Liver (tissue), 8 donors: ENCODE measurements at regions not wholly inside any gene's neighbourhood (a gene's known extent, or its start where the extent isn't known, plus 50 kb on each side); places are given as distances from the start of the nearest gene placed in this dataset.

Experiments
- DNase-seq: peaks from one replicate; pipeline ENCODE4 v3.0.0-alpha.2; 2017; ENCODE audit warnings: low spot score
- H3K27ac ChIP-seq, 2 donors: one replicate each; pipeline ENCODE4 v1.7.0; 2013; ENCODE audit warnings: inconsistent platforms in 2 of 2, low read length in 2 of 2, control low read depth in 1 of 2, low read depth in 1 of 2, mild to moderate bottlenecking in 1 of 2
- H3K27me3 ChIP-seq, 4 donors: one replicate each; pipeline versions ENCODE4 v1.6.1 to v1.7.0; 2013; ENCODE audit warnings: low read length in 3 of 4, inconsistent platforms in 1 of 4, mild to moderate bottlenecking in 1 of 4, moderate library complexity in 1 of 4; ENCODE audit not compliant: control insufficient read depth in 4 of 4, insufficient read depth in 4 of 4
- H3K36me3 ChIP-seq, 4 donors: one replicate each; pipeline versions ENCODE4 v1.6.1 to v1.7.0; 2013; ENCODE audit warnings: low read length in 3 of 4, mild to moderate bottlenecking in 3 of 4, low read depth in 1 of 4, moderate library complexity in 1 of 4; ENCODE audit not compliant: control insufficient read depth in 4 of 4, insufficient read depth in 3 of 4
- H3K4me1 ChIP-seq, 4 donors: one replicate each; pipeline versions ENCODE4 v1.6.1 to v1.7.0; 2013; ENCODE audit warnings: low read length in 3 of 4, mild to moderate bottlenecking in 3 of 4, moderate library complexity in 1 of 4; ENCODE audit not compliant: control insufficient read depth in 4 of 4, insufficient read depth in 4 of 4
- H3K4me3 ChIP-seq, 3 donors: one replicate each; pipeline versions ENCODE4 v1.6.1 to v1.7.0; 2013; ENCODE audit warnings: low read length in 3 of 3, control low read depth in 1 of 3, low read depth in 1 of 3, mild to moderate bottlenecking in 1 of 3
- H3K9ac ChIP-seq, 2 donors: one replicate each; pipeline ENCODE4 v1.7.0; 2013; ENCODE audit warnings: low read length in 2 of 2, mild to moderate bottlenecking in 2 of 2, moderate library complexity in 2 of 2, control low read depth in 1 of 2, low read depth in 1 of 2
- H3K9me3 ChIP-seq, 4 donors: one replicate each; pipeline versions ENCODE4 v1.6.1 to v1.7.0; 2013; ENCODE audit warnings: low read length in 3 of 4; ENCODE audit not compliant: control insufficient read depth in 4 of 4
- CTCF ChIP-seq: fragments of 150-350 bp; IDR thresholded peaks from 2 replicates; pipeline ENCODE4 v1.5.1; 2017; ENCODE audit warnings: improper control_type of control experiment, low read depth, low read length; ENCODE audit not compliant: missing input control
- EGR1 ChIP-seq, 2 donors: IDR thresholded peaks; 2 replicates each; pipeline ENCODE4 v1.6.1; 2016 to 2018; ENCODE audit warnings: antibody characterized with exemption in 2 of 2, low read depth in 2 of 2
- FOXA1 ChIP-seq: IDR thresholded peaks from 2 replicates; pipeline ENCODE4 v1.6.1; 2016; ENCODE audit warnings: antibody characterized with exemption
- FOXA2 ChIP-seq: IDR thresholded peaks from 2 replicates; pipeline ENCODE4 v1.6.1; 2016; ENCODE audit warnings: antibody characterized with exemption
- GABPA ChIP-seq, 2 donors: IDR thresholded peaks in 1 of 2; conservative IDR thresholded peaks in 1 of 2; 2 replicates each; pipeline ENCODE4 v1.6.1; 2016; ENCODE audit warnings: antibody characterized with exemption in 2 of 2, mild to moderate bottlenecking in 1 of 2, moderate library complexity in 1 of 2
- HNF4A ChIP-seq, 2 donors: conservative IDR thresholded peaks; 2 replicates each; pipeline ENCODE4 v1.6.1; 2016; ENCODE audit warnings: antibody characterized with exemption in 2 of 2, mild to moderate bottlenecking in 2 of 2
- JUND ChIP-seq, 2 donors: IDR thresholded peaks; 2 replicates each; pipeline ENCODE4 v1.6.1; 2016; ENCODE audit warnings: antibody characterized with exemption in 2 of 2
- MAX ChIP-seq: IDR thresholded peaks from 2 replicates; pipeline ENCODE4 v1.6.1; 2016; ENCODE audit warnings: antibody characterized with exemption
- NR2F2 ChIP-seq: IDR thresholded peaks from 2 replicates; pipeline ENCODE4 v1.6.1; 2016; ENCODE audit warnings: antibody characterized with exemption
- RAD21 ChIP-seq, 2 donors: IDR thresholded peaks; 2 replicates each; pipeline ENCODE4 v1.6.1; 2016; ENCODE audit warnings: antibody characterized with exemption in 2 of 2, mild to moderate bottlenecking in 2 of 2
- RXRA ChIP-seq, 2 donors: IDR thresholded peaks; 2 replicates each; pipeline ENCODE4 v1.6.1; 2017 to 2018; ENCODE audit warnings: antibody characterized with exemption in 2 of 2, mild to moderate bottlenecking in 1 of 2
- SP1 ChIP-seq: IDR thresholded peaks from 2 replicates; pipeline ENCODE4 v1.6.1; 2018; ENCODE audit warnings: antibody characterized with exemption, mild to moderate bottlenecking
- TAF1 ChIP-seq: conservative IDR thresholded peaks from 2 replicates; pipeline ENCODE4 v1.6.1; 2016; ENCODE audit warnings: antibody characterized with exemption, mild to moderate bottlenecking
- YY1 ChIP-seq: IDR thresholded peaks from 2 replicates; pipeline ENCODE4 v1.6.1; 2016; ENCODE audit warnings: antibody characterized with exemption, mild to moderate bottlenecking
- ZBTB33 ChIP-seq: IDR thresholded peaks from 2 replicates; pipeline ENCODE4 v1.6.1; 2016; ENCODE audit warnings: antibody characterized with exemption
- WGBS: extraction: QIAGEN DNeasy Blood & Tissue Kit; methylation state at CpG from one replicate; pipeline ENCODE4 v1.1.7; 2013; 5-methylcytosine and 5-hydroxymethylcytosine counted together
- TF ChIP-seq, protein P1 (sequence below): IDR thresholded peaks from 2 replicates; pipeline ENCODE4 v1.6.1; 2016; ENCODE audit warnings: antibody characterized with exemption, mild to moderate bottlenecking
- donor health status: healthy.
- donor health status: healthy.
- donor health status: healthy.
- donor health status: healthy.
- donor health status: healthy.

- TF ChIP-seq EGR1 (IDR thresholded peaks at IDR 0.05; ENCODE audit: low read depth in 2 of 2) (no peak), FOXA2 (no peak), SP1 (no peak), ZBTB33 (no peak), NR2F2 (no peak), TAF1 (no peak), RAD21 (IDR thresholded peaks at IDR 0.05) (no peak), MAX (no peak), GABPA (IDR thresholded peaks at IDR 0.05 in 1 of 2, conservative IDR thresholded peaks at IDR 0.05 in 1 of 2) (no peak), RXRA (IDR thresholded peaks at IDR 0.05) (no peak), CTCF (no peak)
- TF ChIP-seq, protein P1, sequence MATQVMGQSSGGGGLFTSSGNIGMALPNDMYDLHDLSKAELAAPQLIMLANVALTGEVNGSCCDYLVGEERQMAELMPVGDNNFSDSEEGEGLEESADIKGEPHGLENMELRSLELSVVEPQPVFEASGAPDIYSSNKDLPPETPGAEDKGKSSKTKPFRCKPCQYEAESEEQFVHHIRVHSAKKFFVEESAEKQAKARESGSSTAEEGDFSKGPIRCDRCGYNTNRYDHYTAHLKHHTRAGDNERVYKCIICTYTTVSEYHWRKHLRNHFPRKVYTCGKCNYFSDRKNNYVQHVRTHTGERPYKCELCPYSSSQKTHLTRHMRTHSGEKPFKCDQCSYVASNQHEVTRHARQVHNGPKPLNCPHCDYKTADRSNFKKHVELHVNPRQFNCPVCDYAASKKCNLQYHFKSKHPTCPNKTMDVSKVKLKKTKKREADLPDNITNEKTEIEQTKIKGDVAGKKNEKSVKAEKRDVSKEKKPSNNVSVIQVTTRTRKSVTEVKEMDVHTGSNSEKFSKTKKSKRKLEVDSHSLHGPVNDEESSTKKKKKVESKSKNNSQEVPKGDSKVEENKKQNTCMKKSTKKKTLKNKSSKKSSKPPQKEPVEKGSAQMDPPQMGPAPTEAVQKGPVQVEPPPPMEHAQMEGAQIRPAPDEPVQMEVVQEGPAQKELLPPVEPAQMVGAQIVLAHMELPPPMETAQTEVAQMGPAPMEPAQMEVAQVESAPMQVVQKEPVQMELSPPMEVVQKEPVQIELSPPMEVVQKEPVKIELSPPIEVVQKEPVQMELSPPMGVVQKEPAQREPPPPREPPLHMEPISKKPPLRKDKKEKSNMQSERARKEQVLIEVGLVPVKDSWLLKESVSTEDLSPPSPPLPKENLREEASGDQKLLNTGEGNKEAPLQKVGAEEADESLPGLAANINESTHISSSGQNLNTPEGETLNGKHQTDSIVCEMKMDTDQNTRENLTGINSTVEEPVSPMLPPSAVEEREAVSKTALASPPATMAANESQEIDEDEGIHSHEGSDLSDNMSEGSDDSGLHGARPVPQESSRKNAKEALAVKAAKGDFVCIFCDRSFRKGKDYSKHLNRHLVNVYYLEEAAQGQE = no peak
- H3K27me3 ChIP-seq = no peaks in the 10 kb centered on the region
- no peaks in the 10 kb centered on the region for H3K36me3 ChIP-seq
- no peak overlapping the region for H3K4me3 ChIP-seq
- H3K27ac ChIP-seq = no peak overlapping the region
- DNase-seq = no peak
- H3K9ac ChIP-seq = no peak overlapping the region
- H3K4me1 ChIP-seq = no peaks in the 10 kb centered on the region
- WGBS = 72% methylated on average over 5 of the region's 5 CpGs
- H3K9me3 ChIP-seq = peaks cover 0 to 14% (median 0%) of the 10 kb centered on the region in 4 donors
These were observed 182.0 kb upstream of the BCOR start for GRCh38 chrX:40279762-40280161.

GRCh38 chrX:40279091-40279430 is 181.3 kb upstream of the BCOR start:
- peaks cover 0 to 14% (median 0%) of the 10 kb centered on the region in 4 donors for H3K9me3 ChIP-seq
- H3K27ac ChIP-seq = no peak overlapping the region
- no peaks in the 10 kb centered on the region for H3K4me1 ChIP-seq
- H3K27me3 ChIP-seq = no peaks in the 10 kb centered on the region
- H3K4me3 ChIP-seq = no peak overlapping the region
- H3K36me3 ChIP-seq = no peaks in the 10 kb centered on the region
- 80% methylated on average over 3 of the region's 3 CpGs for WGBS
- DNase-seq = no peak
- H3K9ac ChIP-seq = no peak overlapping the region
- TF ChIP-seq YY1 (no peak), FOXA2 (no peak), HNF4A (conservative IDR thresholded peaks at IDR 0.05) (no peak), JUND (IDR thresholded peaks at IDR 0.05) (no peak), ZBTB33 (no peak), FOXA1 (no peak), EGR1 (IDR thresholded peaks at IDR 0.05; ENCODE audit: low read depth in 2 of 2) (no peak), GABPA (IDR thresholded peaks at IDR 0.05 in 1 of 2, conservative IDR thresholded peaks at IDR 0.05 in 1 of 2) (no peak), RXRA (IDR thresholded peaks at IDR 0.05) (no peak), RAD21 (IDR thresholded peaks at IDR 0.05) (no peak), CTCF (no peak), TAF1 (no peak)
- TF ChIP-seq, protein P1 = no peak
